Panc1 (cell line): ENCODE measurements at regions not wholly inside any gene's neighbourhood (a gene's known extent, or its start where the extent isn't known, plus 50 kb on each side); places are given as distances from the start of the nearest gene placed in this dataset.

ENCODE experiments used
- POLR2AphosphoS5 ChIP-seq: IDR thresholded peaks from 2 replicates; pipeline ENCODE4 v1.6.1; 2012; ENCODE audit warnings: mild to moderate bottlenecking, low read depth, low read length, moderate library complexity
- SIN3A ChIP-seq: IDR thresholded peaks from 2 replicates; pipeline ENCODE4 v1.6.1; 2012; ENCODE audit warnings: low read depth, mild to moderate bottlenecking, low read length, moderate library complexity, borderline replicate concordance; ENCODE audit not compliant: insufficient read depth
- TCF7L2 ChIP-seq: IDR thresholded peaks from 2 replicates; pipeline ENCODE4 v1.6.1; 2011; ENCODE audit warnings: mild to moderate bottlenecking, low read depth, low read length, inconsistent platforms
- TF ChIP-seq, protein P1 (sequence below): fragments of 450-650 bp; IDR thresholded peaks from 2 replicates; pipeline ENCODE4 v1.5.1; 2017; ENCODE audit warnings: mild to moderate bottlenecking
- TF ChIP-seq, protein P2 (sequence below), 2 experiments: IDR thresholded peaks; 2 replicates each; pipeline ENCODE4 v1.6.1; 2011 to 2012; ENCODE audit warnings: low read depth in 2 of 2, control low read depth in 1 of 2, low read length in 1 of 2, mild to moderate bottlenecking in 1 of 2, moderate library complexity in 1 of 2; ENCODE audit not compliant: insufficient read depth in 1 of 2

DNA sequence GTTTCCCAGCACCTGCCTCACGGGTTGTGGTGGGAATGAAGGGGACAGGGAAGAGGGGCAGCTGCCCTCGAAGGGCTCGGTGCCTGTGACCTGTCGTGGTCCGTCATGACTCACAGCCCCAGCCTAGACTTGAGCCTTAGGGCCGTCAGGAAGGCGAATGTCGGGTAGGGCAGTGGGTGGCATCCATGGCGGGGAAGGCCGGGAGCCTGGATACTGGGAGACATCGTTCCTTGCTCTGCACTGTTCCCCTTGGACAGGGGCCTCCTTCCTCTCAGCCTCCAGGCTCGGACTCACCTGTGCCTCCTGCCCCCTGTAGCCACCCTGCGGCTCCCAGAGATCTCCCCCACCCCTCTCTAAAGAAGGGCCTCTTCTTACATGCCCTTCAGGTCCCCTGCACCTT, 52.2 kb upstream of the APCDD1L start:
- TF ChIP-seq POLR2AphosphoS5 (no peak), TCF7L2 (no peak), SIN3A (no peak)
- TF ChIP-seq, protein P1, sequence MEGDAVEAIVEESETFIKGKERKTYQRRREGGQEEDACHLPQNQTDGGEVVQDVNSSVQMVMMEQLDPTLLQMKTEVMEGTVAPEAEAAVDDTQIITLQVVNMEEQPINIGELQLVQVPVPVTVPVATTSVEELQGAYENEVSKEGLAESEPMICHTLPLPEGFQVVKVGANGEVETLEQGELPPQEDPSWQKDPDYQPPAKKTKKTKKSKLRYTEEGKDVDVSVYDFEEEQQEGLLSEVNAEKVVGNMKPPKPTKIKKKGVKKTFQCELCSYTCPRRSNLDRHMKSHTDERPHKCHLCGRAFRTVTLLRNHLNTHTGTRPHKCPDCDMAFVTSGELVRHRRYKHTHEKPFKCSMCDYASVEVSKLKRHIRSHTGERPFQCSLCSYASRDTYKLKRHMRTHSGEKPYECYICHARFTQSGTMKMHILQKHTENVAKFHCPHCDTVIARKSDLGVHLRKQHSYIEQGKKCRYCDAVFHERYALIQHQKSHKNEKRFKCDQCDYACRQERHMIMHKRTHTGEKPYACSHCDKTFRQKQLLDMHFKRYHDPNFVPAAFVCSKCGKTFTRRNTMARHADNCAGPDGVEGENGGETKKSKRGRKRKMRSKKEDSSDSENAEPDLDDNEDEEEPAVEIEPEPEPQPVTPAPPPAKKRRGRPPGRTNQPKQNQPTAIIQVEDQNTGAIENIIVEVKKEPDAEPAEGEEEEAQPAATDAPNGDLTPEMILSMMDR, result no peak
- TF ChIP-seq, protein P2, sequence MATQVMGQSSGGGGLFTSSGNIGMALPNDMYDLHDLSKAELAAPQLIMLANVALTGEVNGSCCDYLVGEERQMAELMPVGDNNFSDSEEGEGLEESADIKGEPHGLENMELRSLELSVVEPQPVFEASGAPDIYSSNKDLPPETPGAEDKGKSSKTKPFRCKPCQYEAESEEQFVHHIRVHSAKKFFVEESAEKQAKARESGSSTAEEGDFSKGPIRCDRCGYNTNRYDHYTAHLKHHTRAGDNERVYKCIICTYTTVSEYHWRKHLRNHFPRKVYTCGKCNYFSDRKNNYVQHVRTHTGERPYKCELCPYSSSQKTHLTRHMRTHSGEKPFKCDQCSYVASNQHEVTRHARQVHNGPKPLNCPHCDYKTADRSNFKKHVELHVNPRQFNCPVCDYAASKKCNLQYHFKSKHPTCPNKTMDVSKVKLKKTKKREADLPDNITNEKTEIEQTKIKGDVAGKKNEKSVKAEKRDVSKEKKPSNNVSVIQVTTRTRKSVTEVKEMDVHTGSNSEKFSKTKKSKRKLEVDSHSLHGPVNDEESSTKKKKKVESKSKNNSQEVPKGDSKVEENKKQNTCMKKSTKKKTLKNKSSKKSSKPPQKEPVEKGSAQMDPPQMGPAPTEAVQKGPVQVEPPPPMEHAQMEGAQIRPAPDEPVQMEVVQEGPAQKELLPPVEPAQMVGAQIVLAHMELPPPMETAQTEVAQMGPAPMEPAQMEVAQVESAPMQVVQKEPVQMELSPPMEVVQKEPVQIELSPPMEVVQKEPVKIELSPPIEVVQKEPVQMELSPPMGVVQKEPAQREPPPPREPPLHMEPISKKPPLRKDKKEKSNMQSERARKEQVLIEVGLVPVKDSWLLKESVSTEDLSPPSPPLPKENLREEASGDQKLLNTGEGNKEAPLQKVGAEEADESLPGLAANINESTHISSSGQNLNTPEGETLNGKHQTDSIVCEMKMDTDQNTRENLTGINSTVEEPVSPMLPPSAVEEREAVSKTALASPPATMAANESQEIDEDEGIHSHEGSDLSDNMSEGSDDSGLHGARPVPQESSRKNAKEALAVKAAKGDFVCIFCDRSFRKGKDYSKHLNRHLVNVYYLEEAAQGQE (IDR thresholded peaks at IDR 0.05; ENCODE audit: insufficient read depth in 1 of 2, low read depth in 2 of 2, low read length in 1 of 2), result no peak
